Islet precursor cell (in vitro differentiated cells): ENCODE measurements at regions not wholly inside any gene's neighbourhood (a gene's known extent, or its start where the extent isn't known, plus 50 kb on each side); places are given as distances from the start of the nearest gene placed in this dataset.

ENCODE experiments used
- DNase-seq: peaks from one replicate; pipeline ENCODE4 v3.0.0-alpha.2; 2018

GRCh38 chr3:141418751-141419150 is 50.4 kb downstream of the ZBTB38 start:
- DNase-seq, result peak; percentile 11

GRCh38 chr3:141419946-141420345 is 51.6 kb downstream of the ZBTB38 start:
- DNase-seq, result peak; percentile 36

GRCh38 chr3:141421186-141421585 is 52.9 kb downstream of the ZBTB38 start:
- no peak for DNase-seq

- DNase-seq, result peak; percentile 82
These were observed 53.5 kb downstream of the ZBTB38 start for GRCh38 chr3:141421639-141422319.

DNA sequence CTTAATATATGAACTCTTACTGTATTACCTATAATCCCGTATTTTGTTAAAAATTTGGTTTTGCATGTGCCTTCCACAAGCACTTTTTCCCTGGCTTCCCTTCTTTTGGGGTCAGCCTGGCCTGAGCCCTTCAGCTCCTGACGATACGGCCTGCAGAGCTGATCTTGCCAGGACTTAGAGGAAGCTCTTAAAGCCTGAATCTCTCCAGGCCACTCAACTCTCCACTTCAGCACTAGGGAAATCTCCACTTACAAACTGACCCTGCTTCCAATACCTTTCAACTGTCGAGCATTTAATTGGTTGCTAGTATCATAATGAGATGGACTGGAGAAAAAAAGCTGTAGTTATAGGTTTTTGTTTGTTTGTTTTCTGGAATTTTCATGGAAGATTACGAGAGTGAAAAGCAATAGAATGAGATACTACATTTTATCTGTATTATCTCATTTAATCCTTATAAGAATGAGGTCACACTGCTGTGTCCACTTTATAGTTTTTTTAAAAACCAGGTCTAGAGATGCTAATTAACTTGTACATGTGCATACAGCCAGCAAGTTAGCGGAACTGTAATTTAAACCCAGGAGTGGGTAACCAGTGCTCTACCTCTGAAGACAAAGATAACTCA is 54.8 kb downstream of the ZBTB38 start:
- DNase-seq, result peak; percentile 32

DNA sequence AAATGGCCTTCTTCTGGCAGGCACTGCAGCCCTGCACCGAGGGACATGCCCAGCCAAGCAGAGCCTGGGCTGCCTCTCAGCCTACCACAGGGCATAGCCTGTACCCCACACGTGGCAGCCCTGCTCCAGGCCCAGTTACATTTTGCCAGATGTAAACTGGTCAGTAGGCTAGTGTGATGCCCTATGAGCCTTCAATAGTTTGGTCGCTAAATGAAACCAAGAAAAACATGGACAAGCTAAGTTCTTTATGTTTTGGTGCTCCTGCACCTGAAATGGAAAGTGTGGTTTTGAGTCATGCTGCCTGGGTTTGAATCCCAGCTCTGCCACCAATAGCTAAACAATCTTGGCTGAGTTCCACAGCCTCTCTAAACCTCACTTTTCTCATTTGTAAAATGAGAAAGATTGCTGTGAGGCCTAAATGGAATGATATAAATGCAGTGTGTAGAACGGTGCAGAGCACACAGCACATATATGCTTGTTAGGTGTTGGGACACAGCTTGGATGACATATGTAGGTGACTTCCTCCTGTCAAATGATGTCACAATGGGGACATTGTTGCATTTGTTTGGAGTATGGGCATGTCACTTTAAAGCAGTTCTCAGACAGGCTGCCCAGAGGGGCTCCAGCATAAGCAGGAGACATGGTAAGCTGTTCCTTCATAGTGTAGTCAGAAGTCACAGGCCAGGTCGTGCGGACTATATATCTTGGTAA is 57.4 kb downstream of the ZBTB38 start:
- peak; percentile 26 for DNase-seq

DNA sequence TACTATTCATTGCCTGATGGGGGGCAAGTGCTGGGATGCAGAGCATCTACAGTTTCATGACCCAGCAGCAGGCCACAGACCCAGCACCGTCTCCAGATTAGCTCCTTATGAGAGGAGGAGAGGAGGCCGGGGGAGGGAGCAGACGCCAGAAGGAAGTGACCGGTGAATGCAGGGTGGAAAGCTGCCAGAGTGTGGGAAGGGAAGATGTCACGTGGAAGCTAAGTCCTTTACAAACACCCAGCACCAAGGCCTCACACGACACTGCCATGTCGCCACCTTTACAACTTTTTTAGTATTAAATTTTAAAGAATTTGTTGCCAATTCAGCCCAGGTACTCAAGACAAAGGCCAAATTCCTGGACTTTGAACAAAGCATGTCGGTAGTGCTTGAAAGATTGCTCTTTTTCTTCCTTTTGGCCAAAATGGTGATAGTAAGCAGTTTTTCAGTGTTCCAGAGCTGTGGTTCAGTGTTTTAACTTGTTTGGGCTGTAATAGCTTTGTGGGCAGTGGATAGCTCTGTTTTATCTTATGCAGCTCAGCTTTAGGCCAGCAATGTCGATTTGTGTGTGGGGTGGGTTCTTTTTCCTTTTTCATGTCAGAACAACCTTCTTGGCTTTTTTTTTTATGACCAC is 58.2 kb downstream of the ZBTB38 start:
- peak; percentile 60 for DNase-seq

DNA sequence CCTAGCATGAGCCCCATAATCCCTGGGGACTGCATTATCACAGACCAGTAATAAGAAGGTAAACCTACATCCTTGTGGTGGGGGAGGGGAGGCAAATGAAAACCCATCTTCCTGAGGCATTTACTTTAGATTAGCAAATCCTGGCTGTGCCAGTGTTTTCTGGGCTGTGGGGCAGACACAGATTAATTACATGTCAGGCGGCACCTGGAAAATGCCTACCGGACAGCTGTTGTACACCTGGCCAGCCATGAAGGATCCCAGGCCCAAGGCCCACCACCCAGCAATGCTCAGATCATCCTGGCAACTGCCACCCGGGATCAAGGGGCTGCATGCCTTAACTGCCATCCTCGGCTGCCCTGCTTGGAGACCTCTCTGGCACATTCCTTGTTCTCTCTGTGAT is 59.1 kb upstream of the RASA2 start:
- peak; percentile 30 for DNase-seq

GRCh38 chr3:141429371-141430035 is 57.3 kb upstream of the RASA2 start:
- DNase-seq, result peak; percentile 47

- DNase-seq, result no peak
These were observed 56.5 kb upstream of the RASA2 start for GRCh38 chr3:141430316-141430715.

DNA sequence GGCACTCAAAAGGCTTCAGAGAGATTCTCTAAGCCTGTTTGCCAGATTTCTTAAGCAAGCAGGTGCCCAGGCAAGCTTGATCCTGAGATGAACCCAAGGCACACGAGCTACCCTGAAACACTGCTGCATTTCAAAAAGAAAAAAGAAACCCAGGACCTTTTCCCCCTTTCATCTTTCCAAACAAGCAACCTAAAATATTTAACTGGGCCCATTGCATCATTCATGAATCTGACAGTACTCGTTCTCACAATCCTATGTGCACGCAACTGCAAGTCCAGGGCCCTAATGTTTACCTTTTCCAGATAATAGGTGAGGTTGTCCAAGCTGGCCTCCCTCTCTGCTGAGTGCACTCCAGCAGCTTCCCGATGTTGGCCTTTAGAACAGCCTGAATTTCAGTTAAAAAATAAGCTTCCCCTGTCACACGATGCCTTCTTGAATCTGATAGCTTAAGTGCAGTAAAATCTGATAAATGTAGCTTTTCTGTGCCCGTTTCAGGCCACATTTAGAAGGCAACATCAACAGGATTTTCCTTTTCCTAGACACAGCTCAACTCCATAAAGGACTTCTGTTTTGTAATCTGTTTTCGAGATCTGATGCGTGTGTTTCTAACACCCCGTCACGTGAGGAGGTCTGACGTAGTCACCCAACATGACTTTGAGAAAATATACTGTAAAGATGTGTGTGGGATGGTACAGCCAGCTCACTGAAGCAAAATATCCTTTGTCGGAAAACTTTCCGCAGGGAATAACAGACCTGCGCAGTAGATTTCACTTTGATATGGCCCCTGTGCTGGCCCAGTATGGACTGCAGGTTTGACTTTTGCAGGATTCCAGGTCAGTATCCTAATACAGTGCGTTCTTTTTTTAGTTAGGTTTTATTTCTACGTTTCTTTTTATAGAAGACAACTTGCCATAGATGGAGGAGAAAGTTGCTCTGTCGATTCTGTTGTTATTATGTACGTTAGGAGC is 55.1 kb upstream of the RASA2 start:
- DNase-seq, result peak; percentile 34

DNA sequence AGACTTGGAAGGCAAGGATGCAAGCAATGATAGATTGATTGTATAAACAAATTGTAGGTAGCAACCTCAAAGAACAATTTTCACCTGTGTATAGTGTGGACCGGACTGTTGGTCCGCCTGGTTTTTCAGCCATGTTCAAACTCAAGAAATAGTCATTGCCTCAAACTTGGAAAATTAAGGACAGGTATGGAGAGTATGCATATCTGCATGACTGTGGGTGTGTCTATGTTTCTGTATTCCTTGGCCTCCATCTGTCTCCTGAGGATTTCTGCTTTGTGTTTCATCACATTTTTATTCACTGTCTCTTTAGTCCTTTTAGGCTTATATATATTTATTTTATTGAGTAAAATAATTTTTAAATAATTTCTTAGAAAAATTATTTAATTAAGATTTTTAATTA is 53.9 kb upstream of the RASA2 start:
- DNase-seq, result no peak

DNA sequence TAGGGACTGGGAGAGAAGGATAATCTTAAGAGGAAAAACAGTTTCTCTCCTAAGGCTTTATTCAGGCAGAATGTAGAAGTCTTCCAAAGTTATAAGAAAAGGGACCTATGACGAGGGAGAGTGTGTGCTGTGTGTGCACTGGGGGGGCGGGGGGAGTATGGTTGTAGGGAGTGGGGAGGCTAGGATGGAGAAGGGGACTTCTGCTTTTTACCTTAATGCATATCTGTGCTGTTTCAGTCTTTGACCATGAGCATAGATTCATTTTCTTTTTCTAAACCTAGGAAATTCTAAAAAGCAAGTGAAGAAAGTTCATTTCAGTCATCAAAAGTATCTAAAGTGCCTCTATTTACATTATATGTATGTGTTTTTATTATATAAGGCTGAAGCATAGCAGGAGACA is 52.6 kb upstream of the RASA2 start:
- DNase-seq, result no peak

DNA sequence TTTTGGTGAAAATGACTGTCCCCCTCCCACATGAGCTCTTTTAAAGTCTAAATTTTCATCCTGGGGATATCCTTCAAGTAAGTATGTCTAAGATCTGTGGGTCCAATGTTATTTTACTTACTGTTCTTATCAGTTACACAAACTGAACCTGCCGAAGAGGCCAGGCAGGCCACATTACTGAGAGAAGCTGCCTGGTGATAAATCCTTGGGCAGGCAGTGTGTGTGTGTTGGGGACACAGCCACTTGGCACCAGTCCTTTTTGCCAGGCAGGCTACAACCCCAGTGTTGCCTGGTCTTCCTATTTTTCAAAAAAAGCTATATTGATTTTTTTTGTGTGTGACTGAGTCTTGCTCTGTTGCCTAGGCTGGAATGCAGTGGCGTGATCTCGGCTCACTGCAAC is 50.6 kb upstream of the RASA2 start:
- no peak for DNase-seq
